ENCODE measurements at regions not wholly inside any gene's neighbourhood (a gene's known extent, or its start where the extent isn't known, plus 50 kb on each side); places are given as distances from the start of the nearest gene placed in this dataset.
"Not testable (repeated sequence)": the region's sequence is repeated elsewhere in the genome, so short reads cannot be mapped to it uniquely, and the experiment has no call there.

GRCh38 chr6:80547827-80548226, 441.4 kb downstream of the BCKDHB start:
- DNase-seq (ENCODE audit: low spot score), result peak; percentile 54

GRCh38 chr6:80544976-80545722, 438.7 kb downstream of the BCKDHB start:
- DNase-seq (ENCODE audit: low spot score), result no peak

- no peak for DNase-seq (ENCODE audit: low spot score)
Measured at GRCh38 chr6:80544555-80544954, 438.1 kb downstream of the BCKDHB start.

- peak; percentile 50 for DNase-seq (ENCODE audit: low spot score)
Measured at GRCh38 chr6:80543598-80544222, 437.2 kb downstream of the BCKDHB start.

GRCh38 chr6:80543151-80543550, 436.7 kb downstream of the BCKDHB start:
- DNase-seq (ENCODE audit: low spot score), result no peak

GRCh38 chr6:80541886-80542285, 435.4 kb downstream of the BCKDHB start:
- DNase-seq (ENCODE audit: low spot score), result no peak

- peak; percentile 67 for DNase-seq (ENCODE audit: low spot score)
Measured at GRCh38 chr6:80541181-80541580, 434.7 kb downstream of the BCKDHB start.

- no peak for DNase-seq (ENCODE audit: low spot score)
Measured at GRCh38 chr6:80540700-80541099, 434.2 kb downstream of the BCKDHB start.

- DNase-seq (ENCODE audit: low spot score), result no peak
Measured at GRCh38 chr6:80537118-80537972, 430.9 kb downstream of the BCKDHB start.

GRCh38 chr6:80535914-80536565, 429.6 kb downstream of the BCKDHB start:
- no peak for DNase-seq (ENCODE audit: low spot score)

GRCh38 chr6:80531681-80532619, 425.5 kb downstream of the BCKDHB start:
- DNase-seq (ENCODE audit: low spot score), result no peak

- no peak for DNase-seq (ENCODE audit: low spot score)
Measured at GRCh38 chr6:80530103-80530502, 423.6 kb downstream of the BCKDHB start.

GRCh38 chr6:80528115-80528514, 421.6 kb downstream of the BCKDHB start:
- DNase-seq (ENCODE audit: low spot score), result no peak

GRCh38 chr6:80527552-80528052, 421.1 kb downstream of the BCKDHB start:
- no peak for DNase-seq (ENCODE audit: low spot score)

- DNase-seq (ENCODE audit: low spot score), result no peak
Measured at GRCh38 chr6:80523531-80523997, 417.1 kb downstream of the BCKDHB start.

GRCh38 chr6:80523010-80523409, 416.5 kb downstream of the BCKDHB start:
- DNase-seq (ENCODE audit: low spot score), result no peak

GRCh38 chr6:80522576-80522975, 416.1 kb downstream of the BCKDHB start:
- DNase-seq (ENCODE audit: low spot score), result no peak

GRCh38 chr6:80519811-80520594, 413.5 kb downstream of the BCKDHB start:
- peak; percentile 53 for DNase-seq (ENCODE audit: low spot score)

GRCh38 chr6:80517525-80517924, 411.1 kb downstream of the BCKDHB start:
- DNase-seq (ENCODE audit: low spot score), result no peak

- DNase-seq (ENCODE audit: low spot score), result not testable (repeated sequence)
Measured at GRCh38 chr6:80510521-80510920, 404.1 kb downstream of the BCKDHB start.
